Dendritic cell treated with granulocyte-macrophage colony-stimulating factor and Interleukin-4, amounts not matched to agents 40 ng/mL and 50 ng/mL, for 4 days (primary cell): ENCODE measurements at regions not wholly inside any gene's neighbourhood (a gene's known extent, or its start where the extent isn't known, plus 50 kb on each side); places are given as distances from the start of the nearest gene placed in this dataset.
"Not testable (repeated sequence)": the region's sequence is repeated elsewhere in the genome, so short reads cannot be mapped to it uniquely, and the experiment has no call there.

Experiments used
- H3K27ac Mint-ChIP-seq: one replicate; pipeline ENCODE4 v1.8.0; 2022; ENCODE audit warnings: mild to moderate bottlenecking, mixed read lengths
- H3K27me3 Mint-ChIP-seq: one replicate; pipeline ENCODE4 v1.8.0; 2022; ENCODE audit warnings: mild to moderate bottlenecking, mixed read lengths
- H3K36me3 Mint-ChIP-seq: one replicate; pipeline ENCODE4 v1.8.0; 2022; ENCODE audit warnings: low read depth, mixed read lengths
- H3K4me1 Mint-ChIP-seq: one replicate; pipeline ENCODE4 v1.8.0; 2022; ENCODE audit warnings: low read depth, mixed read lengths
- H3K4me3 Mint-ChIP-seq: one replicate; pipeline ENCODE4 v1.8.0; 2022; ENCODE audit warnings: mild to moderate bottlenecking, moderate library complexity, mixed read lengths
- H3K9me3 Mint-ChIP-seq: one replicate; pipeline ENCODE4 v1.8.0; 2022; ENCODE audit warnings: mixed read lengths
- intact Hi-C: fragments of 100-400 bp; cut with micrococcal nuclease; formaldehyde crosslinking; loops from one replicate; pipeline ENCODE4 v1.15.0; 2022

DNA sequence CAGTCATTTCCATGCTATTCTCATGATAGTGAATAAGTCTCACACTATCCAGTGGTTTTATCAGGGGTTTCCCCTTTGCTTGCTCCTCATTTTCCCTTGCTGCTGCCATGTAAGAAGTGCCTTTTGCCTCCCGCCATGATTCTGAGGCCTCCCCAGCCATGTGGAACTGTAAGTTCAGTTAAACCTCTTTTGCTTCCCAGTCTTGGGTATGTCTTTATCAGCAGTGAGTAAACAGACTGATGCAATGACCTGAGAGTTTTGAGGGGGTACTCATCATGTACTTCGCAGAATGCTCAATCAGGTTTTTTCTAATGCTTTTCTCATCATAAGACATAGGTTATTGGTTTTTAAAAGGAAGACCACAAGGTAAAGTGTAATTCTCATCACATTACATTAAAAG, 949.4 kb upstream of the ADAMTS5 start:
- intact Hi-C loops, H3K36me3 Mint-ChIP-seq, H3K27me3 Mint-ChIP-seq, H3K4me1 Mint-ChIP-seq, H3K4me3 Mint-ChIP-seq, H3K27ac Mint-ChIP-seq: not testable (repeated sequence)
- H3K9me3 Mint-ChIP-seq: peaks cover 13% of the 10 kb centered on the region

DNA sequence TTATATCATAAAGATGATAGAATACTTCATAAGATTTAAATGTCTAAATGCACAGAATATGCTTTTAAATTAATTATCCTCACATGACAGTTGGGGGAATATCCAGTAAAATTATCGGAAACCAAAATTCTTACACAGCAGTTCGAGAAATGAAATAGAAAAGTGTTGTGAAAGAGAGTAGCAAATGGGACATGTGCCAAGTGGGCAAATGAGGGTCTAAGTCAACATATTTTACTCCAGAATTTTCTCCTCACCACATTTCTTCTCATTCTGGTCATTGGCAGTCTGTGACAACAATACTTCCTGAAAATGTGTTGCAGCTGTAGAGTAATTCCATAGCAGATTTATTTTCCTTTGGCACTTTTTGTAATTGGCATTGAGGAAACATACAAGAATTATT, 945.2 kb upstream of the ADAMTS5 start:
- H3K27me3 Mint-ChIP-seq, H3K27ac Mint-ChIP-seq, intact Hi-C loops, H3K4me1 Mint-ChIP-seq, H3K4me3 Mint-ChIP-seq, H3K36me3 Mint-ChIP-seq: not testable (repeated sequence)
- peaks cover 13% of the 10 kb centered on the region for H3K9me3 Mint-ChIP-seq

DNA sequence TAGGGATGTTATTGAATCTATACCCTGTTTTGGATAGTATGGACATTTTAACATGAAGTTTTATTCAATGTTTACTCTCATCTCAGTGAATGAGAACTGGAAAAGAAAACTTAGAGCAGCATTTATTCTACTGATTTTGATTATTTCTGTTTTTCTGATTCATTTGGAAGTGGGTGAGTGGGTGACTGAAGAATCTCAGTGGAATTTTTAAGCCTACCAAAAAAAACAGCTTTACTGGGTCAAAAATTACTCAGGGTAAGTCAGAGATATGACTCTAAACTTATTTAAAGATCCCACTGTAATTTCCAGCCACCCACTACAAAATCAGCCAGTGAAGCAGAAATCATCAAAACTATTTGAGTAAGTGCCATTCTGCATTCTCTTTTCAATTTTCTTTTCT, 942.6 kb upstream of the ADAMTS5 start:
- H3K9me3 Mint-ChIP-seq, H3K27me3 Mint-ChIP-seq, H3K4me3 Mint-ChIP-seq, H3K4me1 Mint-ChIP-seq, H3K27ac Mint-ChIP-seq, intact Hi-C loops, H3K36me3 Mint-ChIP-seq: not testable (repeated sequence)

- H3K9me3 Mint-ChIP-seq, H3K27me3 Mint-ChIP-seq, H3K4me1 Mint-ChIP-seq, H3K27ac Mint-ChIP-seq, H3K36me3 Mint-ChIP-seq, H3K4me3 Mint-ChIP-seq, intact Hi-C loops: not testable (repeated sequence)
Observed at GRCh38 chr21:27908816-27909215, 941.9 kb upstream of the ADAMTS5 start.

GRCh38 chr21:27902904-27903303, 936.0 kb upstream of the ADAMTS5 start:
- H3K27ac Mint-ChIP-seq, H3K4me3 Mint-ChIP-seq, H3K27me3 Mint-ChIP-seq, H3K36me3 Mint-ChIP-seq, H3K9me3 Mint-ChIP-seq, H3K4me1 Mint-ChIP-seq, intact Hi-C loops: not testable (repeated sequence)

DNA sequence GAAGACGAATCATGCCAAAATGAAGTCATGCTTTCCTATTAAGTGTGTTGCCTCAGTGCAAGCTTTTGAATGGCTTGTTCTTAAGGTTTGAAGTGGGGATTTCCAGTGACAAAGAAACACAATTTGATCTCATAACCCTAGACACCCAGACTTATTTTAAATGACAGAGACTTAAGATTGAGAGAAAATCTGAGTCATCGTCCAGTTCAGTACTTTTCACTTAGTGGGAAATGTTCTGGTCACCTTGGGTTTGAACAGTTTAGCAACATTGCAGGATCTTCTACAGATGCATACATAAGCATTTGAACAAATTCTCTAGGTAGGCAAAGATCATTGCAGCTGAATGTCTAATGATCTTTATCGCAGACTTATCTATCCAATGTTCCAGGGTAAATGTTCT, 926.7 kb upstream of the ADAMTS5 start:
- intact Hi-C loops, H3K36me3 Mint-ChIP-seq, H3K4me3 Mint-ChIP-seq, H3K4me1 Mint-ChIP-seq, H3K27me3 Mint-ChIP-seq, H3K27ac Mint-ChIP-seq, H3K9me3 Mint-ChIP-seq: not testable (repeated sequence)

GRCh38 chr21:27891495-27891894, 924.6 kb upstream of the ADAMTS5 start:
- H3K4me3 Mint-ChIP-seq, H3K36me3 Mint-ChIP-seq, intact Hi-C loops, H3K4me1 Mint-ChIP-seq, H3K9me3 Mint-ChIP-seq, H3K27ac Mint-ChIP-seq, H3K27me3 Mint-ChIP-seq: not testable (repeated sequence)

DNA sequence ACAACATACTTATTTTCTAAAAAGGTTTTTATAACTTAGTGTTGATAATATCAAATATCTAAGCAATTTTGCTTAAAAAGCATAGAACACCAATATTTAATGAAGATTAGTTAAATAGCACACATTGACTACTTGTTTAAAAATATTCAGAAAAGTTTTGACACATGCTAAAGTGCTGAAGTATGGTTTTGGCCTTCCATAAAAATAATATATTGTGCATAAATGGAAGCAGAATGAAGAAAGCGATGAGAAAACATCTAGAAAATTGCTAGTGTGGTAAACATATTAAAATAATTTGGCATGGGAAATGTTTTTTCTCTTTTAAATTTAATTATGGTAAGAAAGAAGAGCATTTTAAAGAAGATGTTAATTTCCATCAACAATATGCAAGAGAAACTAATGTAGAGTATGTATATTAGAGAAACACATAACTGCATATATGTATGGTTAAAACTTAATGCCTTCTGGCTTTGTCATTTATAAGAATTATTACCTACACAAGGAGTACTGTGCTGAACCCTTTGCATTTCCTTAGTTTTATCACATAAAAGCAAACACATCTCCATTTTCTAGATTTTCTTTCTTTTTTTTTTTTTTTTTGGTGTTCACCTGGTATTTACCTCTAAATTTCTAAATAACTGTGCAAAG, 921.0 kb upstream of the ADAMTS5 start:
- H3K4me3 Mint-ChIP-seq, intact Hi-C loops, H3K36me3 Mint-ChIP-seq, H3K27me3 Mint-ChIP-seq, H3K4me1 Mint-ChIP-seq, H3K27ac Mint-ChIP-seq: not testable (repeated sequence)
- H3K9me3 Mint-ChIP-seq: peaks cover 20% of the 10 kb centered on the region

DNA sequence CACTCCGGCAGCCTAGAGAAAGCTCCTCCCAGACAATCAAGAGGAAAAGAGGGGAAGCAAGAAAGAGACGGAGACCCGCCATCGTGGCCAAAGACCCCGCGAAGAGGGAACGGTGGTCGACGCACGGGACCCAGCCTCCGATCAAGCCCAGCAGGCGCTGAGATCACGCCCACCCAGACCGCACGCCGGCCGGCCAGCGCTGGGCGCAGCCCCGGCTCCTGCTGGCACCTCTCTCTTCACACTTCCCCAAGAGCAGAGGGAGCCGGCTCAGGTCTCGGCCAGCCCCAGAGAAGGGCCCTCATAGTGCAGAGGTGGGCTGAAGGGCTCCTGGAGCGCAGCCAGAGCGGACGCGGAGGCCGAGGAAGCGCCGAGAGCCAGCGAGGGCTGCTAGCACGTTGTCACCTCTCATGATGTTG, 918.4 kb upstream of the ADAMTS5 start:
- Mint-ChIP-seq H3K4me3 (no peak overlapping the region), H3K9me3 (peaks cover 20% of the 10 kb centered on the region), H3K4me1 (no peaks in the 10 kb centered on the region), H3K27ac (no peak overlapping the region), H3K27me3 (no peaks in the 10 kb centered on the region), H3K36me3 (no peaks in the 10 kb centered on the region)
- intact Hi-C loops: no loop called here

DNA sequence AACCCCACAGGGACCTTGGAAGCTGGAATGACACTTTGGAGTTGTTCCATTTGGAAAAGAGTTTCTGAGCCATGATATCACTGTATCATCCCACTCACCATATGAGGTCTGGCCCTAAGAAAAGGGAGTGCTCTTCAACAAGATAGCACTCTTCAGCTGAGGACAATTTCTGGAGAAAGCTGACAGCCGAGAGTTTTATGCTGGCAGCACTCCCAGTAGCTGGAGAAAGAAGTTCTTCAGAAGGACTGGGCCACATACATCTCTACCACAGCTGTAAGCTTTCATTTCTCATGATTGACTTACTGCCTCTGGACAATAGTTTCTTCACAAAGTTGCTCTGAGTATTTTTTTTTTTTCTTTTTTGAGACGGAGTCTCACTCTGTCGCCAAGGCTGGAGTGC, 914.4 kb upstream of the ADAMTS5 start:
- H3K36me3 Mint-ChIP-seq, H3K4me1 Mint-ChIP-seq, intact Hi-C loops, H3K27ac Mint-ChIP-seq, H3K27me3 Mint-ChIP-seq, H3K4me3 Mint-ChIP-seq: not testable (repeated sequence)
- peaks cover 14% of the 10 kb centered on the region for H3K9me3 Mint-ChIP-seq

GRCh38 chr21:27872411-27872810, 905.5 kb upstream of the ADAMTS5 start:
- H3K4me1 Mint-ChIP-seq, H3K4me3 Mint-ChIP-seq, intact Hi-C loops, H3K36me3 Mint-ChIP-seq, H3K27me3 Mint-ChIP-seq, H3K27ac Mint-ChIP-seq: not testable (repeated sequence)
- peaks cover 34% of the 10 kb centered on the region for H3K9me3 Mint-ChIP-seq

- H3K27ac Mint-ChIP-seq, H3K4me1 Mint-ChIP-seq, H3K4me3 Mint-ChIP-seq, intact Hi-C loops, H3K27me3 Mint-ChIP-seq, H3K36me3 Mint-ChIP-seq: not testable (repeated sequence)
- peaks cover 43% of the 10 kb centered on the region for H3K9me3 Mint-ChIP-seq
Observed at GRCh38 chr21:27870755-27871154, 903.9 kb upstream of the ADAMTS5 start.

DNA sequence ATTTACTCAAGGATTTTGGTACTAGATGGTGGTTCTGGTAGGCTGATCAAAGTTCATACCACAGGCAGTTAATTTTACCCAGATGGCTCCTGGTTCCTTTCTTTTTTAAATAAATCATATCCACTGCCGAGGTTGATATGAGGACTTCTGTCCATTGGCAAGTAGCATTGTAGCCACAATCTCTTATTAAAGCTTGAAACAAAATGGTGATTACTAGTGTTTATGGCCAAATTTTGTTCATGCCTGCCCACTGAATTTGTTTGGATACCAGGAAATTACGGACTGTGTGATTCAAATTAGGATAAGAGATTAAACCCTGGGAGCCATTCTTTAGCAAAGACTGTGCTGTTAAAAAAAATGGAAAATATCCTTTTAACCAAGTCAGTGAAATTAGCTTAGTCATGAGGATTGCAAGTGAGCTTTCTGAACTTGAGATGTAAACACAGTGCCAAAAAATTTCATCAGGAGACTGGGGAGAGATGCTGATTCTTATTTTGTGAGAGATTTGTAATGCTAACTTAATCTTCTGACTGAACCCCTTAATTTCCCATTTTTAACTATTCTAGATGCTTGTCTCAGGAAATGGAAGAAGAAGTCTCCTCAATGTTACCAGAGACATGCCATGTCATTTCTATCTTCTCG, 893.5 kb upstream of the ADAMTS5 start:
- intact Hi-C loops, H3K27me3 Mint-ChIP-seq, H3K4me1 Mint-ChIP-seq, H3K36me3 Mint-ChIP-seq, H3K4me3 Mint-ChIP-seq, H3K27ac Mint-ChIP-seq, H3K9me3 Mint-ChIP-seq: not testable (repeated sequence)

- H3K9me3 Mint-ChIP-seq, H3K27ac Mint-ChIP-seq, H3K27me3 Mint-ChIP-seq, H3K4me1 Mint-ChIP-seq, H3K36me3 Mint-ChIP-seq, intact Hi-C loops, H3K4me3 Mint-ChIP-seq: not testable (repeated sequence)
Observed at GRCh38 chr21:27858053-27858825, 891.4 kb upstream of the ADAMTS5 start.

GRCh38 chr21:27856988-27857387, 890.1 kb upstream of the ADAMTS5 start:
- H3K9me3 Mint-ChIP-seq, H3K27ac Mint-ChIP-seq, H3K4me3 Mint-ChIP-seq, H3K27me3 Mint-ChIP-seq, H3K36me3 Mint-ChIP-seq, H3K4me1 Mint-ChIP-seq, intact Hi-C loops: not testable (repeated sequence)
